ENCODE measurements at regions not wholly inside any gene's neighbourhood (a gene's known extent, or its start where the extent isn't known, plus 50 kb on each side); places are given as distances from the start of the nearest gene placed in this dataset.

- no peak for TF ChIP-seq CTCF (conservative IDR thresholded peaks at IDR 0.05; ENCODE audit: low read length)
- no peak for TF ChIP-seq EZH2phosphoT487 (IDR thresholded peaks at IDR 0.05; ENCODE audit: borderline replicate concordance)
These were observed 158.9 kb downstream of the ZIC5 start for GRCh38 chr13:99812625-99813024.

Data from Loucy (cell line).